Caco-2 (cell line): ENCODE measurements at regions not wholly inside any gene's neighbourhood (a gene's known extent, or its start where the extent isn't known, plus 50 kb on each side); places are given as distances from the start of the nearest gene placed in this dataset.

ENCODE experiments used
- BruUV-seq: library from RNA; stranded (reverse); fragments of 400-500 nt; replicated peaks from 2 replicates; lab custom pipeline; 2021; lab: Mats Ljungman, UMichigan
- CTCF ChIA-PET: fragments of 300-600 bp; sonication (Branson Sonifier 250); formaldehyde crosslinking; loops from one replicate; lab custom pipeline; 2022; ENCODE audit warnings: antibody characterized with exemption; lab: Charles Lee
- POLR2A ChIA-PET: fragments of 300-600 bp; sonication (Branson Sonifier 250); formaldehyde crosslinking; loops from one replicate; lab custom pipeline; 2022; ENCODE audit warnings: antibody characterized with exemption; lab: Charles Lee
- DNase-seq, 2 experiments: peaks; one replicate each; pipeline versions ENCODE4 v3.0.0 to v3.0.0-alpha.2; 2020 to 2022
- H3K27me3 ChIP-seq: replicated peaks from 2 replicates; pipeline ENCODE4 v1.6.0; 2011; ENCODE audit warnings: low read length; ENCODE audit not compliant: control insufficient read depth, insufficient read depth
- H3K36me3 ChIP-seq: 2 replicates; pipeline ENCODE4 v1.5.1; 2011; ENCODE audit warnings: low read length; ENCODE audit not compliant: control insufficient read depth, insufficient read depth
- H3K4me1 ChIP-seq: fragments of 250-450 bp; sonication (Bioruptor Pico); 2 replicates; pipeline ENCODE4 v1.5.1; 2020; ENCODE audit warnings: mild to moderate bottlenecking
- H3K4me3 ChIP-seq: 2 replicates; pipeline ENCODE4 v1.5.1; 2011; ENCODE audit warnings: low read depth, mild to moderate bottlenecking, control low read depth, low read length
- H3K9me3 ChIP-seq: fragments of 250-450 bp; sonication (Bioruptor Pico); 2 replicates; pipeline ENCODE4 v1.5.1; 2020; ENCODE audit warnings: mild to moderate bottlenecking, moderate library complexity
- H3K27ac Mint-ChIP-seq: one replicate; pipeline ENCODE4 v1.8.0; 2022; ENCODE audit warnings: mixed read lengths; ENCODE audit not compliant: unreplicated experiment
- H3K27me3 Mint-ChIP-seq: one replicate; pipeline ENCODE4 v1.8.0; 2022; ENCODE audit warnings: mixed read lengths; ENCODE audit not compliant: insufficient read depth, unreplicated experiment
- H3K36me3 Mint-ChIP-seq: one replicate; pipeline ENCODE4 v1.8.0; 2022; ENCODE audit warnings: mild to moderate bottlenecking, mixed read lengths; ENCODE audit not compliant: insufficient read depth, unreplicated experiment
- H3K4me1 Mint-ChIP-seq: one replicate; pipeline ENCODE4 v1.8.0; 2022; ENCODE audit warnings: low read depth, mixed read lengths; ENCODE audit not compliant: unreplicated experiment
- H3K4me3 Mint-ChIP-seq: one replicate; pipeline ENCODE4 v1.8.0; 2022; ENCODE audit warnings: mild to moderate bottlenecking, moderate library complexity, mixed read lengths; ENCODE audit not compliant: unreplicated experiment
- H3K9me3 Mint-ChIP-seq: one replicate; pipeline ENCODE4 v1.8.0; 2022; ENCODE audit warnings: mixed read lengths; ENCODE audit not compliant: unreplicated experiment
- CTCF ChIP-seq, 2 experiments: fragments of 200-600 bp in 1 of 2; IDR thresholded peaks; 1 replicate in 1 of 2; 2 replicates in 1 of 2; pipeline versions ENCODE4 v1.5.1 to v1.8.0; 2011 to 2022; ENCODE audit warnings: antibody characterized with exemption in 1 of 2, control low read depth in 1 of 2, inconsistent platforms in 1 of 2, low read depth in 1 of 2, low read length in 1 of 2, mild to moderate bottlenecking in 1 of 2, moderate library complexity in 1 of 2; ENCODE audit not compliant: insufficient read depth in 1 of 2, severe bottlenecking in 1 of 2, unreplicated experiment in 1 of 2
- intact Hi-C: fragments of 100-400 bp; cut with micrococcal nuclease; formaldehyde crosslinking; loops from one replicate; pipeline ENCODE4 v1.10.0; 2022; ENCODE audit not compliant: unreplicated experiment

- Histone ChIP-seq H3K27me3 (no peaks in the 10 kb centered on the region), H3K9me3 (no peaks in the 10 kb centered on the region), H3K4me3 (no peak overlapping the region), H3K4me1 (no peaks in the 10 kb centered on the region), H3K36me3 (no peaks in the 10 kb centered on the region)
- no peak for TF ChIP-seq CTCF (IDR thresholded peaks at IDR 0.05; ENCODE audit: insufficient read depth in 1 of 2, low read depth in 1 of 2, low read length in 1 of 2, severe bottlenecking in 1 of 2, unreplicated experiment in 1 of 2)
- no peaks in the 10 kb centered on the region for H3K4me1 Mint-ChIP-seq
- no peak overlapping the region for H3K4me3 Mint-ChIP-seq
- POLR2A ChIA-PET = no interaction called here
- H3K27ac Mint-ChIP-seq = no peak overlapping the region
- no TSS peak for BruUV-seq
- no peaks in the 10 kb centered on the region for H3K27me3 Mint-ChIP-seq
- intact Hi-C loops = no loop called here
- DNase-seq = no peak
- H3K36me3 Mint-ChIP-seq = no peaks in the 10 kb centered on the region
- no peaks in the 10 kb centered on the region for H3K9me3 Mint-ChIP-seq
- CTCF ChIA-PET = no interaction called here
Measured at GRCh38 chr2:59578349-59578748, 975.1 kb downstream of the BCL11A start.

GRCh38 chr2:59575191-59575590 lies 978.3 kb downstream of the BCL11A start:
- no peak for TF ChIP-seq CTCF (IDR thresholded peaks at IDR 0.05; ENCODE audit: insufficient read depth in 1 of 2, low read depth in 1 of 2, low read length in 1 of 2, severe bottlenecking in 1 of 2, unreplicated experiment in 1 of 2)
- no peaks in the 10 kb centered on the region for H3K36me3 Mint-ChIP-seq
- Histone ChIP-seq H3K27me3 (no peaks in the 10 kb centered on the region), H3K36me3 (no peaks in the 10 kb centered on the region), H3K9me3 (no peaks in the 10 kb centered on the region), H3K4me3 (no peak overlapping the region), H3K4me1 (no peaks in the 10 kb centered on the region)
- no peak overlapping the region for H3K4me3 Mint-ChIP-seq
- no peaks in the 10 kb centered on the region for H3K4me1 Mint-ChIP-seq
- no peak for DNase-seq
- no TSS peak for BruUV-seq
- no peaks in the 10 kb centered on the region for H3K9me3 Mint-ChIP-seq
- POLR2A ChIA-PET = no interaction called here
- no peak overlapping the region for H3K27ac Mint-ChIP-seq
- H3K27me3 Mint-ChIP-seq = peaks cover 4% of the 10 kb centered on the region
- intact Hi-C loops = no loop called here
- CTCF ChIA-PET = no interaction called here

- no peak for DNase-seq
- Mint-ChIP-seq H3K36me3 (no peaks in the 10 kb centered on the region), H3K27me3 (peaks cover 4% of the 10 kb centered on the region), H3K9me3 (no peaks in the 10 kb centered on the region), H3K27ac (no peak overlapping the region), H3K4me3 (no peak overlapping the region), H3K4me1 (no peaks in the 10 kb centered on the region)
- Histone ChIP-seq H3K36me3 (no peaks in the 10 kb centered on the region), H3K4me3 (no peak overlapping the region), H3K4me1 (no peaks in the 10 kb centered on the region), H3K9me3 (no peaks in the 10 kb centered on the region), H3K27me3 (no peaks in the 10 kb centered on the region)
- intact Hi-C loops = no loop called here
- ChIA-PET POLR2A (no interaction called here), CTCF (no interaction called here)
- TF ChIP-seq CTCF (IDR thresholded peaks at IDR 0.05; ENCODE audit: insufficient read depth in 1 of 2, low read depth in 1 of 2, low read length in 1 of 2, severe bottlenecking in 1 of 2, unreplicated experiment in 1 of 2) = no peak
- no TSS peak for BruUV-seq
Measured at GRCh38 chr2:59572227-59572626, 981.2 kb downstream of the BCL11A start.
